ENCODE measurements at regions not wholly inside any gene's neighbourhood (a gene's known extent, or its start where the extent isn't known, plus 50 kb on each side); places are given as distances from the start of the nearest gene placed in this dataset.

- TF ChIP-seq EZH2phosphoT487 (IDR thresholded peaks at IDR 0.05; ENCODE audit: low read depth, severe bottlenecking, unreplicated experiment) (no peak), CTCF (IDR thresholded peaks at IDR 0.05; ENCODE audit: poor library complexity) (no peak), EZH2 (IDR thresholded peaks at IDR 0.05; ENCODE audit: borderline replicate concordance) (no peak)
These were observed 135.0 kb upstream of the IL15 start for GRCh38 chr4:141501395-141501794.
